Stimulated activated CD4-positive, alpha-beta T cell treated with anti-CD3 and anti-CD28 coated beads, Interleukin-4, amount 100 ng/mL, for 24 hours (primary cell): ENCODE measurements at regions not wholly inside any gene's neighbourhood (a gene's known extent, or its start where the extent isn't known, plus 50 kb on each side); places are given as distances from the start of the nearest gene placed in this dataset.

Source experiments
- DNase-seq: peaks from one replicate; pipeline ENCODE4 v3.0.0-alpha.2; 2020

- DNase-seq, result no peak
Observed at GRCh38 chr2:150955231-150955630, 306.4 kb downstream of the RBM43 start.

DNA sequence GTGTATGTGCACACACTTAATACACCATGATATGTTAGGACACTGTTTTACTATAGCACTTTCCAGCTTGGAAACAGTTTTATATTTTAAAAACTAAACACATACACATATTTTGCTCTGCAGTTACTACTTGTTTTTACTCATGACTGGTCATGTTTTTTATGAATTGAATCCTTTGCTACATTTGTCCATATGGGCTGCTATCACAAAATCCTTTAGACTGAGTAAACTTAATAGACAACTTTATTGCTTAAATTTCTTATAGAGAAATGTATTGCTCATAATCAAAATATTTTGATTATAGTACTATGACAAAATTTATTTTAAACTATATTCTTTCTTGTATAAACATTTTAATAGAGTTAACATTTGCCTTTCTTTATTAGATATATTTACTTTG, 314.8 kb downstream of the RBM43 start:
- no peak for DNase-seq

DNA sequence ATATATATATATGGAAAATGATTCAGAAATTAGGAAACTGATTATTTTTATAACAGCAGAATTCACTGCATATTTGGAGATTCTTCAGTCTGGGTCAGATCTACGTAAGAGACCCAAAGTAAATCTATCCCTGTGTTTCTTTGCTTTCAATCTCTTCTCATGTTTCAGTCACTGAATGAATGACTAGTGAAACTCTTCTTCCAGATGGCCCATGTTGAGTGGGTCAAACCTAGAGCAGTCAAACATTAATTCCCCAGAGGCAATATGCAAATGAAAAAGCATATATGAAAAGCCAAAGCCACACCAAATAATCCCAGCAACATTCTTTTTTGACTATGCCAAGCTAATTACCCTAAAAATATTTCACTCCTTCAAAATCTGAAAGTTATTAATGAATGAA, 317.3 kb downstream of the RBM43 start:
- DNase-seq, result no peak

DNA sequence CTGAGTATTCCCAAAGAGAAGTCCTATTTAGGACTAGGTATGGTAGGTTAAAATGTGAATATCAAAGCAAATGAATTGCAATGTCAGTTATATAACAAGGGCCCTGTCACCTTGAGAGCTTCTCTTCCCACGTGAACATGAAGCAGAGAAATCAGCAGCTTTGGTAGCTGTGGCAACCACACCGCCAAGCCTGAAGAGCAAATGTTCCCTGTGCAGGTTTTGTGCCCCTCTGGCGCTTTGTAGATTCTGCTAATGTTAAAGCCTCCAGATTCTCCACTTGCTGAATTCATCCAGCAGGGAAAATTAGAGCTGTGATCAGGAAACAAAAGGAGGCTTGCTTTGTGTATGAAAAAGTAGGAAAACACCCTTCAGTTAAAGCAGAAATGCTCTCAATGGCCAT, 322.6 kb downstream of the RBM43 start:
- DNase-seq, result no peak

- DNase-seq, result no peak
Observed at GRCh38 chr2:150938527-150938926, 323.1 kb downstream of the RBM43 start.

DNA sequence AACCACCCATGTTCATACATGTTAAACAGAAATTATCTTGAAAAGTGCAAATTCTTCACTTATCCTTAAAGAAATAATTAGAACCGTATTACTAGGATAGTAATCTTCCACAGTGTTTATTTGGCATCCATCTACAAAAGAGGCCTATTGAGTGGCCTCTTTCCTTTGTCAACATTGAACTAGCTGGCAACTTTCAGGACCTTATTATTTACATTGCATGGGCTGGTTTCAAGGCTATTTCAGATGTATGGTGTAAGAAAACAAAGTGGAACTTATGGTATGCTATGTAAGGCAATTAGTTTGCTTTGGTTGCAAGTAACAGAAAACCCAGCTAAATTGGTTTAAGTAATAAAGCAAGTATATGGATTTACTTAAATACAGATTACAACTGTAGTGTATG, 324.6 kb downstream of the RBM43 start:
- DNase-seq, result no peak

DNA sequence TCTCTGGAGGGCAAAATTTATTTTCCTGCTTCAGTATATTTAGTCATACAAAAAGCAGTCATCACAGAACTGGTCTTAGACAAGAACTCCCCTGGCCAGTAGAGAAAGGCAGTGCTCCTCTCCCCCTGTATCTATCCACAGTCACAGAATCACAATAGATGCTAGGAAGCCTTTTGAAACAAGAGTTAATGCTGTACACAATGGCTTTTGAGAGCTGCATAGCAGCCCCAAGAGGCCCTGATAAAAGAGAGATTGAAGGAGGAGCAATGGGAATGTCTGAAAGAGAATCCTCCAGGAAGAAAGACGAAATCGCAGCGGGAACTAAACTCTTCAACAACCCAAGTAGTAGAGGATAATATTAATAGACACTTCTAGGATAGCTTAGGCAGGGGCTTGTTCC, 330.2 kb downstream of the RBM43 start:
- no peak for DNase-seq

- no peak for DNase-seq
Observed at GRCh38 chr2:150925611-150926010, 336.1 kb downstream of the RBM43 start.

- DNase-seq, result no peak
Observed at GRCh38 chr2:150924878-150925277, 336.8 kb downstream of the RBM43 start.

DNA sequence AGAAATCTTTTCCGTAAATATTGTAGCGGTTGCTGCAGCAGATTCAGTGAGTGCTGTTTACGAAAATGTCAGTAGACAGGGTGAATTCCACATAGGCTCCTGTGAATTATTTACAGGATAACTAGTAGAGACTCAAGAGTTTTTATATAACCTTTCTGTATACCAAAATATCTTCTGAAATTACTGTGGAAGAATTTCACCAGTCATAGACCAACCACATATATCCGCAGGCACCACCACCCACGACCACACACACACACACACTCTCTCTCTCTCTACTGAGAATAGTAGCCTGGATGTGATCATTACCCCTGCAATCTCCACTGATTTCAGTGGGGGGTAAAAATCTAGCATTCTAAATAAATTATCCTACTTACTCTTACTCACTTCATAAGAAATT, 341.8 kb downstream of the RBM43 start:
- DNase-seq, result no peak

DNA sequence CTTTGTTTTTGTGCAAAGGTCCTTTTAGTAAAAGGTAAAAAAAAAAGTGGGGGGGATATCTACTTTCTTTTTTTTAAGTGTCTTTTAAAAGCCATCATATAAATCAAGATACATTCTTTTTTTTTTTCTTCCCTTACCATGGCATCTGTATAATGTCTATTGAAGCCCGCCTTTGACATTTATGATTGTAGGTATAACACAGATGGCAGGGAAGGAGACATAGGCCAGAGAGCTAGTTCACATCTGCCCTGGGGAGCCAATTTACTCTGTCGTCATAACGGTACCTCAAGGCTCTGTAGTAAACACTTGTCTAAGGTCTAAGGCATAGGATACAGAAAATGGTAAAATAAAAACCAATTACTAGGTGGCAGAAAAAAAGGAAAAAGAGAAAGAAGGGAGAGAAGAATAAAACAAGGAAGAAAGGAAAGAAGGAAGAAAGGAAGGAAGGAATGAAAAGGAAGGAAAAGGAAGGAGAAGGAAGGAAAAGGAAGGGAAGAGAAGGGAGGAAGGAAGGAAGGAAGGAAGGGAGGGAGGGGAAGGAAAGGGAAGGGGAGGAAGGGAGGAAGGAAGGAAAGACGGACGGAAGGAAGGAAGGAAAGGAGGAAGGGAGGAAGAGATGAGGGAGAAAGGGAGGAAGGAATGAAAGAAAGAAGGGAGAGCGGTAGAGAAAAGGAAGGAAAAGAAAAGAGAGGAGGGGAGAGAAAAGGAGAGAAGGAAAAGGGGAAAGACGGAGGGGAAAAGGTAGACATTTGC, 343.5 kb downstream of the RBM43 start:
- no peak for DNase-seq

DNA sequence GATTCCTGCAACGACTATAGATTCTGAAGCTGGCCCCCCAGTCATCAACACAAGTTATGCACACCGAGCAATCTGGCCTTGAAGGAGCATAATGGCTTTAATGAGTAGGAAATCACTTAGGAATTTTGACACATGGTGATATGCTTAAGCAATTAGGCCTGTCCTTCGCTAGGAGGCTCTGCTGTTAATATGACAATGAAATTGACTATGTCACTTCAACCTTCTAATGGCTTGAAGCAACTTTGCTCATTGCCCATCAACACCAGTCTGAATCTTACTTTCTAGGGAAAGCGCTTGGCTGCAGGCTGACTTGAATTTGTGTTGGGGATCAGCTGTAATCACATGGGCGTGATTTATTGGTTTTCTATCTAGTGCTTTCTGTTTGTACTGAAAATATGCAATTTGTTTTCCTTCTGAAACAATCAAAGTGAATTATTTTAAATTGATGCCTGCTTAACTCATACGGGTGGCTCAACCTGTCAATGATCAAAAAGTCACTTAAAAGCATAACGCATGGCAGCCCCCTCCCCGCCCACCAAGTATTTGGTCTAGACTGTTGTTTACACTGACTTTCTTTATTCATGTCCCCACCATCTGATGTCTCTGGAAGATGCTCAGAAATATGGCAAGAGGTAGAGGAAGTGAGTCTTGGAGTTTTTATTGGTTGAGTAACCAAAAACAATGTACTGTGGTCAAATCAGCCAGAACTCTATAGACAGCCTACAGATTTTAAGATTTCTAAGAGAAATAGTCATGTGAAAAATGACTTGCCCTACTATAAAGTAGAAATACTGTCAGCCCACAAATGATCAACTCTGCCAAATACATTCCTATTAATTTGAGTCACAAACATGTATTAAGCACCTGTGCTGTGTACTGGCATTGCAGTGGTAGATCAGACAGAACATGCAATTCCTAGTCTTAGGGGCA, 344.9 kb downstream of the RBM43 start:
- no peak for DNase-seq

DNA sequence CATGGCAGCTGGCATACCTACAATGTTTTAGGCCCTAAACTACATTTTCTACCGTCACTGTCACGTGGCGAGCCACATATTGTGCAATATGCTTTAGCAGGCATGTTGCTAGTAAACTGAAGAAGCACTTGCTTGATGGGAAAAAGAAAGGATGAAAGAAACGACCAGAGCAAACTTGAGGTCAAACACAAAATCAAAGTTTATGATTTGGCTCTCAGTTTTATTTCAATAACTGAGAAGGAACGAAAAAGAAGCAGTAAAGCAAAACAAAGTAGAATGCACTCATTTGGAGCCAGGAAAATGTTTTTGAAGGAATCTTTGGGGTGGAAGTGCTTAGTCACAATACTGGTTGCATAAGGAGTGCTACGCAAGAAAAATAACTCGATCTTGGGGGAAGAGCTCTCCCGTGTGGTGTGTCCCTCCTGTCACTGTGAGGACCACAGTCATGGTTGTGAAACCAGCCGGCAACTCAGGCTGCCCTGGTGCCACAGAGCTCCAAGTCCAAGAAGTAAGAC, 349.8 kb downstream of the RBM43 start:
- no peak for DNase-seq

DNA sequence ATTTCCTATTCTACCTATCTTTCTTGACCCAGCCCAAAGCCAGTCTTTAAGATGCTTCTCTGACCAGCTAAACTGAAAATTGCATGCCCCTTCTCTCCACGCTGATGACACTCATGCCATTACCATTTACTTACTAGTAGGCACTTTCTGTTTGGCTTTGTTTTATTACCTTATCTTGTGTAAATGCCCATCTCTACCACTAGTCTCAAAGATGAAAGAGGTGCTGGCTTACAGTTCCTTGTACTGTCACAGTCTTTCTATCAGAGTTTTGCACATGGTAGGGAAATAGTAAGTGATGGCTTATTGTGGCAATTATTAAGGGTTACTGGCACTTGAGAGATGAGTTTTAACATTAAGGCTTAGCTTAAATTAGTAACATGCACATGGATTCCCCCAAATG, 352.1 kb downstream of the RBM43 start:
- DNase-seq, result no peak

- DNase-seq, result no peak
Observed at GRCh38 chr2:150909090-150909489, 352.6 kb downstream of the RBM43 start.

DNA sequence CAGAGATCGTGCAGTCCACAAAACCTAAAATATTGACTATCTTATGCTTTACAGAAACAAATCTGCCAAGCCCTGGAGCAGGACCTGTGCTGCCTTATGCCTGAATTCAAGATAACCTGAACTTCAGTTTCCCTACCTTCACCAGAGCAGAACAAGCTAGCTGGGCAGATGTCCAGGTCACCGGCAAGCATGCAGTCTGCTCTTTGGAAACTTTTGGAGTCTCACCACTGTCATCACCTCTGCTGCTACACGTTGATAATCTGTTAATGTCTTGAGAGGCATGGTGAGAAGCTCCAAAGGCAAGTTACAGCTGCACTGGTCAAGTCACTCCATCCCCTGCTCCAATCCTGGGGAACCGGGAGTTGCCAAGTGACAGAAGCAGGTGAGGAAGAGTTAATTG, 354.2 kb downstream of the RBM43 start:
- DNase-seq, result no peak

DNA sequence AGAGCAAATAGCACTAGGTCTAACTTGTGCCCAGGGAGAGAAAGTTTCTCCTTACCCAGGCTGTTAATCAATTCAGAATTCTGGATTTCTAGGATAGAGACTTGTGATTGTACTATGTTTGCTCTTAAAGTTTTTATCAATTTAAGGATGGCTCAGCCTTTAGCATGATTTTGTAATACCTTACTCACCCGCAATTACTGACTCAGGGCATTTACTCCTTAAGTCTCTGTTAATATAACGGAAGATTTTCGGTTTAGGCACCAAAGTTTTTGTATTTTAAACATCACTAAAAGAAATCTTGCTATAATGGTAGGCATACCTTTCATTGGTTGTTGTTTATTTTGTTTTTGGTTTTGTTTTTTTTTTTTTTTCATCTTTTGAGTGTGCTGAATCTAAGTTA, 358.2 kb downstream of the RBM43 start:
- DNase-seq, result no peak

DNA sequence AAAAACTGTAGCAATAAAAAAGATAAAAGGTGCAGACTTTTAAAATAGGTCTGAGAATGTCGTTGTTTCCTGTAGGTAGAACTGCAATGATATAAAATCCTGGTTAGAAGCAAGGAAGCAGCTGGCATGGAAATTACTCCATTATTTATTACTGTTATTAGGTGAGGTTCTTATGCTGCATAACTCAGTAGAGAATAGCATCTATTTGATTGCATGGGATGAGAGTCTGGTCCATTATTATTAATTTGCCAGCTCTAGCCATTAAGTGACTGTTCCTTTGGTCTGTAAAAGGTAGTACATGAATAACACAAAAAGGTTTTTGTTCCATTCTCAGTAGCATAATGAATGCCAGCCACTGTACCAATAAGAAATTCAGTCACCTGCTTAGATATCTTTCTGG, 358.6 kb downstream of the RBM43 start:
- DNase-seq, result no peak

- DNase-seq, result no peak
Observed at GRCh38 chr2:150900913-150901312, 360.8 kb downstream of the RBM43 start.

DNA sequence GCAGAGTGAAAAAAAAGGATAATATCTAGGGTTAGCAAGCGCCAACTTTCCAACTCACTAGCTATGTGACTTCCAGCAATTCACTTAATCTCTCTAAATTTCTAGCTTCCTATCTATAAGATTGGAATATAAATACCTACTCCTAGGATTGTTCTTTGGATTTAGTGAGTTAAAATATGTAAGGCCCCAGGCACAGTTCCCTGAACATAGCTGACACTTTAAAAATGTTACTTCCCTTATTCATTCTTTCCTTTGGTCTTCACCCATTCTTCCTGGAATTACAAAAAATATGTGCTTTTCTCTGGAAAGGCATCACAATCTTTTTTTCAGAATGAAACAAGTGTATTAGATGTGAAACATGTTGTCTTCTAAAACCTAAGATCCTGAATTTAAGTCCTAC, 365.7 kb downstream of the RBM43 start:
- no peak for DNase-seq

DNA sequence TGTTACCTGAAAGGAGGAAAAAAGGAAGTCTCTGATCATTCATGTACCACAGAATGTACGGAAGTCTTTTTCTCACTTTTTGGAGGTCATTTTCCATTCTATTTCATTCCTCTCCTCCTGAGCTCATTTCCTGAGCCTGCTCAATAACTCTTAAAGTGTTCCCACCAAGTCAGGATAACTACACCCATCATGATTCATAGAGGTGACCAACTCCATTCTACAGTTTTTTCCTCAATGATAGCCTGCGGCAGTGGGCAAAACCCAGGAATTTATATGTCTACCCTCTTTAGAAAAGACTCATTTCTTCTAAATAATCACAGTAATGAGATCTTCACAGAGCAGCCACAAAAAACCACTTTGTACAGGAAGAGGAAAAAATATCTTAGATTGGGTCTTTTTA, 372.5 kb downstream of the RBM43 start:
- DNase-seq, result no peak

- DNase-seq, result no peak
Observed at GRCh38 chr2:150888337-150888736, 373.3 kb downstream of the RBM43 start.

GRCh38 chr2:150887926-150888325, 373.7 kb downstream of the RBM43 start:
- DNase-seq, result no peak

DNA sequence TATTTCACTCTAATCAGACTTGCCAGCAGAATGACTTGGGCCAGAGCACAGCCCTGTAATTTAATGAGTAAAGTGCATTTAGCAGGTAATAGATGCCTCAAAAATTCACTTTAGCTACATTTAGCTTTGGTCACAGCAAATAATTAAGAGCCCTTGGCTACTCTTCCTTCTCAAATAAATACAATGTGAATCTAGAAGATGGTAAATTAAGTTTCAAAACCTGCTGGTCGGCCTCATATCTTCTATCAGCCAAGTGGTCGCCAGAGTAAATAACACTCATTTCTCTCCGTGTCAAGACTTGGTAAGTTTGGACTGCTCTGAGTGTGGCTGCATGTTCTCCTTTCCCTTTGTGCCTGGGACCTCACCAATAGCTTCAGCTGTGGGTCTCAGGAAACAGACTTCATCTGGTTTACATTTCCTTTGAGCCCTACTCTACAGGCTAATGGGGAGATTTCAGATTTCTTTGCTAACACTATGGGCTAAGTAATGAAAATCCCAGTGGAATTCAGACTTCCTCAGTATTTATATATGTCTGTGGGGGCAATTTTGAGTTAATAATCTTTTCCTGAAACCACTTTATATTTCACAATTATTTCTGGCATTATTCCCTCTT, 375.8 kb downstream of the RBM43 start:
- DNase-seq, result no peak
